ENCODE measurements at regions not wholly inside any gene's neighbourhood (a gene's known extent, or its start where the extent isn't known, plus 50 kb on each side); places are given as distances from the start of the nearest gene placed in this dataset.

DNA sequence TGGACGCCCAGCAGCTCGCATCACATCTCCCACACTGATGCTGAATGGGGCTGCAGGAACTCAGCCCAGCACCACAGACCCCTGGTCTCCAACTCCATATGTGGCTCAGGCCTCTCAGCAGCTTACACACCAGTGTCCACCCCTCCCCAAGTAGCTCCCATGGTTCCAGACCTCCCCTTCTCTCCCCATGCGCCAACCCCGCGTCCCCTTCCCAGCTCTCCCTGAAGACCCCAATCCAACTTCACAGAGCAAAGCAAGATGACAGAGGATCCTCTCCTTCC lies 188.9 kb downstream of the SH3BP4 start:
- no peak for DNase-seq (ENCODE audit: extremely low read depth in 1 of 2, low read depth in 1 of 2)

DNA sequence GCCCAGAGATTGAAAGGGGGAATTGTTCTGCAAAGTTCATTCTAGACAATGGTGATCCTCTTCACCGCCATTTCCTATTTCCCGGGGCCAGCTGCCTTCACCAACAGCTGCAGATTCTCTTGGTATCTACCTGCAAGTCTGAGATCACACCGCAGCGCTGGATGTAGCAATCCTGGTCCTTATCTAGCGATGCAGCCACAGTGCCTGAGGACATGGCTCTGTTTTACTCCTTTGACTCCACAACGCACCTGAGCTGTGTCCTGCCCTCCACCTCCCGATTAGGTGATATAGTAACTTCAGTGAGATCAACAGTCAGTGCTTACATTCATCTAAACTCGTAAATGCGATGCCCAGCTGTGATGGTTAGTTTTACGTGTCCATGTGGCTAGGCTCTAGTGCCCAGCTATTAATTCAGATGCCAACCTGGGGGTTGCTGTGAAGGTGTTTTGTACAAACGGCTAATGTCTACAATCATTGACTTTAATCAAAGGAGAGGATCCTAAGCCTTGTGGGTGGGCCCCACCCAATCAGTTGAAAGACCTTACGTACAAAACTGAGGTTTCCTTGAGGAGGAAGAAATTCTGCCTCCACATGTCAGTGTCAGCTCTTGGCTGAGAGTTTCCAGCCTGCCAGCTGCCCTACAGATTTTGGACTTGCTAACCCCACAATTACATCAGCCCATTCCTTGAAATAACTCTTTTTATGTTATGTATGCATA lies 189.8 kb downstream of the SH3BP4 start:
- DNase-seq (ENCODE audit: extremely low read depth in 1 of 2, low read depth in 1 of 2), result no peak

DNA sequence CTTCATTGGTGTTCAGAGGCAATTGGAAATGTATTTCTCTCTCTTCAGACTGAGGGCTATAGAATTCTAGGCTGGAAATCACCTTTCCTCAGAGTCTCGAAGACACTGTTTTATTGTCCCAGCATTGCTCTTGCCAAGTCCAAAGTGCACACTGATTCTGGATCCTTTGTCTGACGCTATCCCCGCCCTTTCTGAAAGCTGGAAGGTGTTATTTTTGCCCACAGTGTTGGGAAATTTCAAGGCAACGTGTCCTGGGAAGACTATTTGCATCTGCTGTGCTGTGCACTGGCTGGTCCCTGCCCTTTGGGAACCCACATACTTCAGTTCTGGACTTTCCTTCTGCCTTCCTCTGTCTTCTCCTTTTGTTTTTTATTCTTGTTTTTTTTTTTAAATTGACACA lies 190.8 kb downstream of the SH3BP4 start:
- no peak for DNase-seq (ENCODE audit: extremely low read depth in 1 of 2, low read depth in 1 of 2)

DNA sequence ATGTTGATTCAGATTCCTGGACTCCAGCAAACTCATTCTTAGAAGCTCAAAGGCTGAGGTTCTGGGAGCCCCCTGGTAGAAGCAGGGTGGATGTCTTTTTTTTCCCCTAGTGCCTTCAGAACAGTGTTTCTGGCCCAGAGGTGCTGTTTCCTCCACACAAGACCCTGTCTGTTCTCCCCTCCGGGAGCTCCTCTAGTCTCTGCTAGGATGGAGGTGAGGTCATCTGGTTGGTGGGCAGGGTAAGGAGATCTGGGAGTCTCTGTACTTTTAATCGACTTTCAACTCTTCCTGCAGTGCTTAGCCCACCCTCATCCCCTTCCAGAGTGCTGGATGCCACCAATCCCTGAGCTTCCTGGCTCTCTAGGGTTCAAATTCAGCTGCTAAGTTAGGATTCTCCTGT lies 192.0 kb downstream of the SH3BP4 start:
- no peak for DNase-seq (ENCODE audit: extremely low read depth in 1 of 2, low read depth in 1 of 2)

DNA sequence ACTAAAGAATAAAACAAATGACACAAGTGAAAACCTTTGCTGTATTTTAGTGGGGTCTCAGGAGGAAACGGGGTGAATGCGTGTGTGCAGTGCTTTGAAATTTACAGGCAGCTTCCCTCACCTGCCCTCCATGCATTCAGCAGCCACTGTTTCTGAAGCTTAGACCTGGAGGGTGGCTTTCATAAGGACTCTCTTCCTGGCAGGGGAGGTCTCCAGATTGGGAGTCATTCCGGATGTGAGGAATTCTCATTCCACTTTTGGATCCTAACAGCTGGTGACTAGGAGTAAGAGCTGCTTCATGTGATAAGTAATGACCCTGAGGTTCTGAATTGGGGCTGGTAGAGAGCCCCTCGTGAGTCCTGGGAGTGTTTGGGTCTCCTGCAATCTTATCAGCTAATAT lies 192.5 kb downstream of the SH3BP4 start:
- DNase-seq (ENCODE audit: extremely low read depth in 1 of 2, low read depth in 1 of 2), result no peak

DNA sequence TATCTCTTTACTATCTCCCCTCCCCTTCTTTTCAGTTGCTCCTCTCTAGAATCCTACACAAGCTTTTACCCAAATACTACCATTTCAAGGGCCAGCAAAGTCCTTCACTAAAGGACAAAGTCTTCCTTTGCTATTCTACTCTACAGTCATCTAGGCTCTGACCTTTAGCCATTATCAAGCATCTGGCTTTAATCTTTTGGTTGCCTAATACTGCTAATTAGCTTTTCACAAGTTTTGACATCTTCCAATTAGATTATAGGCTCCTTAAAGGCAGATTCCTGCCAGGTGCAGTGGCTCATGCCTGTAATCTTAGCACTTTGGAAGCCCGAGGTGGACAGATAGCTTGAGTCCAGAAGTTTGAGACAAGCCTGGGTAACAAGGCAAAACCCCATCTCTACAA lies 194.4 kb downstream of the SH3BP4 start:
- DNase-seq (ENCODE audit: extremely low read depth in 1 of 2, low read depth in 1 of 2), result no peak

DNA sequence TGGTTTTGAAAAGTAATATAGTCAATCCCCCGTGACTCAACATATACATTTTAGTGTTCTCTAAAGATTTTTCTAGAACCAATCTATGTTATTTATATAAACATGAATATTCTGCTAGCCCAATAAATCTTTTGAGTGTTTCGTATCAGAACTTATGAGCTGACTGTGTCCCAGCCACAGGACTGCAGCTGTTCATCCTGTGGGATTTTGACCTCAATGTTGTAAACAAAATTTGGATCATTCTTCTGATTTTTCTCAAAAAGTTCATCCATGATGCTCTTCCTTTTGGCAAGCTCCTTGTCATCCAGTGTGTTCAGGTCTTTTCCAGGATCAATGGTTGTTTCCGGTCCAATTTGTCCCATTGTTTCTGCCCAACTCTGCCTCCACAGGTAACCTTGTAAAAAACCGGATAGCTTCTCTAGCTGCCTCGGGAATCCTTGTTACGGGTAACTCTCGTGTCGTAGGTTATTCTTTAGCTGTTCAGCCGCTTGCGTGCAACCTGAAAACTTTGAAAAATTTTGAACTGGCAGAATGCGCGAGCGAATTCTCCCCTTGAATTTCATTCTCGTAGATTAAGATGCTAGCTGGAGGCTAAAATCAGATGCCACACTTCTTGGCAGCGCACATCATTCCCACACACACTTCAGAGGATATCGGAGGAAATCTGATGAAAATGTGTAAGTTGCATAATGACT lies 195.2 kb downstream of the SH3BP4 start:
- DNase-seq (ENCODE audit: extremely low read depth in 1 of 2, low read depth in 1 of 2), result no peak

- DNase-seq (ENCODE audit: extremely low read depth in 1 of 2, low read depth in 1 of 2), result no peak
Measured at GRCh38 chr2:235148201-235149170, 196.7 kb downstream of the SH3BP4 start.

- DNase-seq (ENCODE audit: extremely low read depth in 1 of 2, low read depth in 1 of 2), result no peak
Measured at GRCh38 chr2:235149240-235149659, 197.4 kb downstream of the SH3BP4 start.

GRCh38 chr2:235149736-235150135 lies 197.9 kb downstream of the SH3BP4 start:
- DNase-seq (ENCODE audit: extremely low read depth in 1 of 2, low read depth in 1 of 2), result no peak

GRCh38 chr2:235151152-235151551 lies 199.3 kb downstream of the SH3BP4 start:
- no peak for DNase-seq (ENCODE audit: extremely low read depth in 1 of 2, low read depth in 1 of 2)

- DNase-seq (ENCODE audit: extremely low read depth in 1 of 2, low read depth in 1 of 2), result no peak
Measured at GRCh38 chr2:235155163-235155562, 203.3 kb downstream of the SH3BP4 start.

DNA sequence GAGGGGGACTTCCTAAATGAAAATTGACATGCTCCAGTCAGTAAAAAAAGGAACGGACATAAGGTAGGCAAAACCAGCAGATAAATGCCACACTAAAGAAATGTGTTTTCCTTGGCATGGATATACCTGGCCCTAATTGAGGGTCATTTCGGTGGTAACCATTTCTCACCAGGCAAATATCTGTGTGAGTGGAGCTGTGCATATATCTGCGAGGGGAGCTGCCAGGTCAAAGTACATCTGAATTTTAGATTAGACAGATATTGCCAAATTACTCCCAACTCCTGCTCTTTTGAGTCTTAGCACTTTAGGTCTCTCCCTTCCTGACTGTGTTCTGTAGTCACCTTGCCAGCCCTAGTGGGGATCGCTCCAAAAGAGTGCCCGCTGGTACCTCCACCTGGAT lies 204.2 kb downstream of the SH3BP4 start:
- no peak for DNase-seq (ENCODE audit: extremely low read depth in 1 of 2, low read depth in 1 of 2)

GRCh38 chr2:235157746-235158482 lies 206.1 kb downstream of the SH3BP4 start:
- DNase-seq (ENCODE audit: extremely low read depth in 1 of 2, low read depth in 1 of 2), result no peak

- DNase-seq (ENCODE audit: extremely low read depth in 1 of 2, low read depth in 1 of 2), result no peak
Measured at GRCh38 chr2:235160281-235160810, 208.5 kb downstream of the SH3BP4 start.

DNA sequence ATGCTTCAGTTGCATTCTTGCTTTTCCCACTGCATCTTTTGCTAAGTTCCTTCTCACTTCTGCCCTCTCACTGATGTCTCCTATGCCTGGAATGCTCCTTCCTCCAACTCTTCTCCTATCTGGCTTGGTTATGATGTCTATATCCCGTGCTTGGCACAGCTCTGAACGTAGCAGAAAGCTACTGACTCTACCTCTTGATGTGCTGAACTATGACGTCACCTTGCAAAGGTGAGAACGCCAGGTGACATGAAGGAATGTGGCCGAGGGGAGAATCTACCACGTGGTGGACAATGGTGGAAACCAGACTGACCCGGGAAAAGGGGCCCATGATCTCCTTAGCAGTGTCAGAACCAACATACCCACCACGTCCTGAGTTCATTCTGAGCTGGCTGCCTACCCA lies 209.7 kb downstream of the SH3BP4 start:
- DNase-seq (ENCODE audit: extremely low read depth in 1 of 2, low read depth in 1 of 2), result no peak

GRCh38 chr2:235162082-235162836 lies 210.4 kb downstream of the SH3BP4 start:
- no peak for DNase-seq (ENCODE audit: extremely low read depth in 1 of 2, low read depth in 1 of 2)

DNA sequence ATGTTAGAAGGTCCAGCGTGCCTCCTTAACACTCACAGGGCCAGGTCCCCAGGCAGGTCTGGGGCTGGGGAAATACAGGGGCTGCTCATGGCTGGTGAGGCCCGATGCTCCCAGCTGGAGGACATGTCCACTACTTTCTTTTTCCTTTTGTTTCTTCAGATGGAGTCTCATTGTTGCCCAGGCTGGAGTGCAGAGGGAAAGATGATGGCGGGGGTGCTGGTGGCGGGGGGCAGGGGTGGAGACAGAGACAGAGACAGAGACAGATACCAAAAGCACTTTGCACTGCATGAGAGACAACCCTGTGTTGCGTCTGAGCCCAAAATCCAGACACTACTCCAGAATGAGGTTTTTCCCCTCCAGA lies 211.0 kb downstream of the SH3BP4 start:
- DNase-seq (ENCODE audit: extremely low read depth in 1 of 2, low read depth in 1 of 2), result no peak

- no peak for DNase-seq (ENCODE audit: extremely low read depth in 1 of 2, low read depth in 1 of 2)
Measured at GRCh38 chr2:235165136-235165535, 213.3 kb downstream of the SH3BP4 start.

- DNase-seq (ENCODE audit: extremely low read depth in 1 of 2, low read depth in 1 of 2), result no peak
Measured at GRCh38 chr2:235165631-235166030, 213.8 kb downstream of the SH3BP4 start.

All from activated CD8-positive, alpha-beta memory T cell treated with anti-CD3 and anti-CD28 coated beads for 1 hour (primary cell).